CD4-positive, alpha-beta T cell treated with Interleukin-15 for 1 hour (primary cell): ENCODE measurements at regions not wholly inside any gene's neighbourhood (a gene's known extent, or its start where the extent isn't known, plus 50 kb on each side); places are given as distances from the start of the nearest gene placed in this dataset.
"Not testable (repeated sequence)": the region's sequence is repeated elsewhere in the genome, so short reads cannot be mapped to it uniquely, and the experiment has no call there.

Source experiments
- DNase-seq: peaks from one replicate; pipeline ENCODE4 v3.0.0-alpha.2; 2020

GRCh38 chr13:44024167-44024845 is 144.6 kb downstream of the LACC1 start:
- no peak for DNase-seq

- DNase-seq: no peak
Measured at GRCh38 chr13:44024846-44025195, 145.1 kb downstream of the LACC1 start.

GRCh38 chr13:44026194-44026593 is 146.5 kb downstream of the LACC1 start:
- no peak for DNase-seq

- no peak for DNase-seq
Measured at GRCh38 chr13:44028734-44029133, 149.0 kb downstream of the LACC1 start.

- DNase-seq: no peak
Measured at GRCh38 chr13:44030615-44031014, 150.9 kb downstream of the LACC1 start.

- no peak for DNase-seq
Measured at GRCh38 chr13:44031555-44031954, 151.9 kb downstream of the LACC1 start.

- no peak for DNase-seq
Measured at GRCh38 chr13:44032802-44033201, 153.1 kb downstream of the LACC1 start.

- no peak for DNase-seq
Measured at GRCh38 chr13:44035400-44035799, 155.7 kb downstream of the LACC1 start.

GRCh38 chr13:44040070-44040817 is 160.5 kb downstream of the LACC1 start:
- DNase-seq: no peak

- no peak for DNase-seq
Measured at GRCh38 chr13:44040818-44041100, 161.1 kb downstream of the LACC1 start.

- no peak for DNase-seq
Measured at GRCh38 chr13:44044547-44045179, 165.0 kb downstream of the LACC1 start.

- DNase-seq: no peak
Measured at GRCh38 chr13:44045180-44045562, 165.5 kb downstream of the LACC1 start.

GRCh38 chr13:44046428-44046827 is 166.7 kb downstream of the LACC1 start:
- DNase-seq: no peak

- no peak for DNase-seq
Measured at GRCh38 chr13:44048326-44048725, 168.6 kb downstream of the LACC1 start.

- no peak for DNase-seq
Measured at GRCh38 chr13:44049081-44049945, 169.6 kb downstream of the LACC1 start.

GRCh38 chr13:44050450-44051063 is 170.9 kb downstream of the LACC1 start:
- DNase-seq: no peak

GRCh38 chr13:44051405-44051804 is 171.7 kb downstream of the LACC1 start:
- no peak for DNase-seq

- no peak for DNase-seq
Measured at GRCh38 chr13:44051918-44052675, 172.4 kb downstream of the LACC1 start.

GRCh38 chr13:44052780-44053184 is 173.1 kb downstream of the LACC1 start:
- no peak for DNase-seq

GRCh38 chr13:44053208-44053607 is 173.5 kb downstream of the LACC1 start:
- DNase-seq: no peak

- no peak for DNase-seq
Measured at GRCh38 chr13:44054525-44054924, 174.8 kb downstream of the LACC1 start.

GRCh38 chr13:44055681-44056080 is 176.0 kb downstream of the LACC1 start:
- not testable (repeated sequence) for DNase-seq
